ENCODE measurements at regions not wholly inside any gene's neighbourhood (a gene's known extent, or its start where the extent isn't known, plus 50 kb on each side); places are given as distances from the start of the nearest gene placed in this dataset.
"Not testable (repeated sequence)": the region's sequence is repeated elsewhere in the genome, so short reads cannot be mapped to it uniquely, and the experiment has no call there.

DNA sequence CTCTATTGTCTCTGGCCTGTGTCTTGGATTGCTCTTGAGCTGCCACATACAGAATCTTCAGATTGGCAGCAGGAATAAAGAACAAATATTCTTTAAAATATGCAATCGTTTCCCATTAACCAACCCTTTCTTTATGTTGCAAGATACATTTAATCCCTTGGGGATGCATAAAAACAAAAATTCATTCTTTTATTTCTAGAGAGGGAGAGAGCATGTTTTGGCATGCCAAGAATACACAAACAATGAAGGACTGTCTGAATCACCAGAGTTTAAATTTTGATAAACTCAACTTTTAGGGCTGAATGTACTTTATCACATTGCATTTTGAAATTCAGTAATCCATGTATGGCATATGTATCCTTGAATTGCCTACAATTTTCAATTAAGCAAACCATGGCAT lies 154.3 kb upstream of the SEMA3D start:
- WGBS, 2 donors: 68 to 71% methylated on average over 1 of the region's 1 CpG
- H3K4me3 ChIP-seq: no peak overlapping the region
- H3K9me3 ChIP-seq: no peaks in the 10 kb centered on the region
- DNase-seq: no peak
- no peak overlapping the region for H3K27ac ChIP-seq
- TF ChIP-seq POLR2A (IDR thresholded peaks at IDR 0.05): no peak
- TF ChIP-seq, protein P1, sequence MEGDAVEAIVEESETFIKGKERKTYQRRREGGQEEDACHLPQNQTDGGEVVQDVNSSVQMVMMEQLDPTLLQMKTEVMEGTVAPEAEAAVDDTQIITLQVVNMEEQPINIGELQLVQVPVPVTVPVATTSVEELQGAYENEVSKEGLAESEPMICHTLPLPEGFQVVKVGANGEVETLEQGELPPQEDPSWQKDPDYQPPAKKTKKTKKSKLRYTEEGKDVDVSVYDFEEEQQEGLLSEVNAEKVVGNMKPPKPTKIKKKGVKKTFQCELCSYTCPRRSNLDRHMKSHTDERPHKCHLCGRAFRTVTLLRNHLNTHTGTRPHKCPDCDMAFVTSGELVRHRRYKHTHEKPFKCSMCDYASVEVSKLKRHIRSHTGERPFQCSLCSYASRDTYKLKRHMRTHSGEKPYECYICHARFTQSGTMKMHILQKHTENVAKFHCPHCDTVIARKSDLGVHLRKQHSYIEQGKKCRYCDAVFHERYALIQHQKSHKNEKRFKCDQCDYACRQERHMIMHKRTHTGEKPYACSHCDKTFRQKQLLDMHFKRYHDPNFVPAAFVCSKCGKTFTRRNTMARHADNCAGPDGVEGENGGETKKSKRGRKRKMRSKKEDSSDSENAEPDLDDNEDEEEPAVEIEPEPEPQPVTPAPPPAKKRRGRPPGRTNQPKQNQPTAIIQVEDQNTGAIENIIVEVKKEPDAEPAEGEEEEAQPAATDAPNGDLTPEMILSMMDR (IDR thresholded peaks at IDR 0.05): no peak
- no peaks in the 10 kb centered on the region for H3K36me3 ChIP-seq (ENCODE audit: low read depth, missing control alignments)
- intact Hi-C loops (cut with DNase I; ENCODE audit: low total_unique reads): no loop called here
- no peaks in the 10 kb centered on the region for H3K27me3 ChIP-seq
- H3K4me1 ChIP-seq: no peaks in the 10 kb centered on the region

DNA sequence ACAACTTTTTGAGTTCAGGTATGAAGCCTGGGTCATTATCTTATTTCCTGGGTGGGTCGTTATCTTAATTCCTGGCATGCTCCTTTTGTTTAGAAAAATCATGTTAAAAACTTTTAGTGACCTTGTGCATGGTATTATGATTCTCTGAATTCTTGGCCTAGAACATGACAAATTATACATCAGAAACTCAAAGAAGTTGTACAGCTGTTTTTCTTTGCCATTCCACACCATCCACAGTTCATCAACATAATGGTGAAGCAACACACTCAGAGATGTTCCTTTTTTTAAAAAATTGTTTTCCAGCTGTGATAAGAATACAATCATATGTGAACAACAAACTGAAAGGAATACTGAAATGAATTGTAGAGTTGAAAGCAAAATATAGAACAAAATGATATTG lies 149.2 kb upstream of the SEMA3D start:
- no peak for DNase-seq
- intact Hi-C loops (cut with DNase I; ENCODE audit: low total_unique reads): no loop called here
- 68 to 71% methylated on average over 1 of the region's 1 CpG for WGBS, 2 donors
- Histone ChIP-seq H3K4me3 (no peak overlapping the region), H3K27me3 (no peaks in the 10 kb centered on the region), H3K4me1 (no peaks in the 10 kb centered on the region), H3K36me3 (ENCODE audit: low read depth, missing control alignments) (no peaks in the 10 kb centered on the region), H3K27ac (no peak overlapping the region), H3K9me3 (no peaks in the 10 kb centered on the region)
- TF ChIP-seq, protein P1 (IDR thresholded peaks at IDR 0.05): no peak
- no peak for TF ChIP-seq POLR2A (IDR thresholded peaks at IDR 0.05)

DNA sequence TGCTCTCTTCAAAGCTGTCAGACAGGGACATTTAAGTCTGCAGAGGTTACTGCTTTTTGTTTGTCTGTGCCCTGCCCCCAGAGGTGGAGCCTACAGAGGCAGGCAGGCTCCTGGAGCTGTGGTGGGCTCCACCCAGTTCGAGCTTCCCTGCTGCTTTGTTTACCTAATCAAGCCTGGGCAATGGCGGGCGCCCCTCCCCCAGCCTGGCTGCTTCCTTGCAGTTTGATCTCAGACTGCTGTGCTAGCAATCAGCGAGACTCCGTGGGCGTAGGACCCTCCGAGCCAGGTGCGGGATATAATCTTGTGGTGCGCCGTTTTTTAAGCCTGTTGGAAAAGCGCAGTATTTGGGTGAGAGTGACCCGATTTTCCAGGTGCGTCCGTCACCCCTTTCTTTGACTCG lies 148.3 kb upstream of the SEMA3D start:
- 65 to 78% methylated on average over 7 to 15 of the region's 15 CpGs for WGBS, 2 donors
- H3K9me3 ChIP-seq, H3K27ac ChIP-seq: not testable (repeated sequence)

DNA sequence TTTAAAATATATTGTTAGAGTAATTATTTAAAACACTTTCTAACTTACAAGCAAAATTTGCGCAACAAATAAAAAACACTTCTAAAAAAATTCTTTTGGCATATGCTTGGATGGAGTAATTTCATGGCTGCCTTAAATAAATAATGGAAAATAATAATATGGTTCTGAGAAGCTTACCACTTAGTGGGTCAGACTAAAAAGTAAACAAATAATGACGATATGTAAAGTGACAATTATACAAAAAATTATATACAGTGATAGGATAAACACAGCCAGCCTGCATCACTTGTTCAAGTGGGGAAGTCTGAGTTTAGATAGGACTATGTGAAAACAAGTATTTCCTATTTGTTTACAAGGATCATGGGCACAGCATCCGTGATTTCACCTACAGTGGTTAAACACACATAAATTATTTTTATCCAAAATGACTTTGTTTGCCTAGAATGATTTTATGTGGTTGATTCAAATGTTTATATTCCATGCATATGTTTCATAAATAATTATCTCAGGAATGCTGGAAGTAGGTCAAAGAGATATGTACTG lies 141.7 kb upstream of the SEMA3D start:
- WGBS, 2 donors: 93 to 96% methylated on average over 3 of the region's 3 CpGs
- Histone ChIP-seq H3K4me3 (no peak overlapping the region), H3K36me3 (ENCODE audit: low read depth, missing control alignments) (no peaks in the 10 kb centered on the region), H3K27ac (no peak overlapping the region), H3K4me1 (no peaks in the 10 kb centered on the region), H3K9me3 (no peaks in the 10 kb centered on the region), H3K27me3 (no peaks in the 10 kb centered on the region)
- TF ChIP-seq, protein P1 (IDR thresholded peaks at IDR 0.05): no peak
- no peak for TF ChIP-seq POLR2A (IDR thresholded peaks at IDR 0.05)
- intact Hi-C loops (cut with DNase I; ENCODE audit: low total_unique reads): no loop called here
- no peak for DNase-seq

More for the DNA sequence above, 148.3 kb upstream of the SEMA3D start:
- intact Hi-C loops (cut with DNase I; ENCODE audit: low total_unique reads); H3K4me1 ChIP-seq; H3K4me3 ChIP-seq; H3K36me3 ChIP-seq (ENCODE audit: low read depth, missing control alignments); H3K27me3 ChIP-seq; DNase-seq: not testable (repeated sequence)

DNA sequence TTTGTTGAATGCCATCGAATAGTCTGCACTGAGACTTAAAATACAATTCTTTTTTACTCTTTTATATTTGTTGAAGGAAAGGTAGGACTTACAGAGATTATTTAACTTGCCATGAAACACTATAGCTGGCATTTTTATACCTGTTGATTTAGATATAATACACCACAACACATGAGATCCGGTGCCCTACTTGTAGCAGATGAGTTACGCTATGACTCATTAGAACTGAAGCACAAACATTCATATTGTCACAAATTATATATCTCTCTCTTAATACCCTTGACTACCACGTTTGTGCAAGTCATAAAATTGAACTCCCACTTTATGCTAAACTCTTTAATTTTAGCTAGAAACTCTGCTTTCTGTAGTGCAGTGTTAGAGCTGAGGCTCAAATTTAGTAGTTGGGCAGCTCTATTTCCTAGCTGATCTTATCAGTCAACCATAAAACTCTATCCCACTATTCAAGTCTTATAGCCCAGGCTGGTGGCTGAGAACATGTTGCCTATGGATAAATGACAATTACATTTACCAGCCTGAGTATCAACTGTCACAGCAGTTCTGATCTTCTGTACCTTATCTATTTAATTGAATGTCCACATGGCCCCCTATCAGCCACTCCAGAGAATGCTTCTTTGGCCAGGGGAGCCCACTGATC lies 137.4 kb upstream of the SEMA3D start:
- Histone ChIP-seq H3K9me3 (no peaks in the 10 kb centered on the region), H3K36me3 (ENCODE audit: low read depth, missing control alignments) (no peaks in the 10 kb centered on the region), H3K4me3 (no peak overlapping the region), H3K27me3 (no peaks in the 10 kb centered on the region), H3K4me1 (no peaks in the 10 kb centered on the region), H3K27ac (no peak overlapping the region)
- DNase-seq: no peak
- 72 to 81% methylated on average over 4 of the region's 4 CpGs for WGBS, 2 donors
- intact Hi-C loops (cut with DNase I; ENCODE audit: low total_unique reads): no loop called here
- TF ChIP-seq, protein P1 (IDR thresholded peaks at IDR 0.05): no peak
